Peyer's patch (tissue), 4 donors: ENCODE measurements at regions not wholly inside any gene's neighbourhood (a gene's known extent, or its start where the extent isn't known, plus 50 kb on each side); places are given as distances from the start of the nearest gene placed in this dataset.

Experiments
- DNase-seq, 3 donors: peaks; one replicate each; pipeline ENCODE4 v3.0.0-alpha.2; 2017 to 2019
- H3K27ac ChIP-seq, 4 donors: fragments of 200-600 bp; sonication (generic); one replicate each; pipeline ENCODE4 v1.5.1; 2016 to 2019
- H3K27me3 ChIP-seq, 2 donors: fragments of 200-600 bp; sonication (generic); one replicate each; pipeline ENCODE4 v1.5.1; 2019
- H3K36me3 ChIP-seq, 3 donors: fragments of 200-600 bp; sonication (generic); one replicate each; pipeline ENCODE4 v1.5.1; 2016 to 2019
- H3K4me1 ChIP-seq, 4 donors: fragments of 200-600 bp; sonication (generic); one replicate each; pipeline ENCODE4 v1.5.1; 2016 to 2019
- H3K4me3 ChIP-seq, 4 donors: fragments of 200-600 bp; sonication (generic); 1 replicate in 3 of 4; 2 replicates in 1 of 4; pipeline ENCODE4 v1.5.1; 2016 to 2019; ENCODE audit warnings: mild to moderate bottlenecking in 1 of 4
- H3K9me3 ChIP-seq, 4 donors: fragments of 200-600 bp; sonication (generic); one replicate each; pipeline ENCODE4 v1.5.1; 2016 to 2019; ENCODE audit warnings: mild to moderate bottlenecking in 1 of 4
- POLR2A ChIP-seq, 2 donors: fragments of 450-650 bp; IDR thresholded peaks; one replicate each; pipeline ENCODE4 v1.5.1; 2017; ENCODE audit warnings: antibody characterized with exemption in 2 of 2, mild to moderate bottlenecking in 2 of 2, moderate library complexity in 2 of 2
- TF ChIP-seq, protein P1 (sequence below), 6 experiments: fragments of 450-650 bp in 4 of 6; fragments of 200-600 bp in 2 of 6; sonication (generic) in 1 of 6; IDR thresholded peaks; one replicate each; pipeline ENCODE4 v1.5.1; 2017 to 2019; ENCODE audit warnings: antibody characterized with exemption in 6 of 6, mild to moderate bottlenecking in 3 of 6, moderate library complexity in 1 of 6

DNA sequence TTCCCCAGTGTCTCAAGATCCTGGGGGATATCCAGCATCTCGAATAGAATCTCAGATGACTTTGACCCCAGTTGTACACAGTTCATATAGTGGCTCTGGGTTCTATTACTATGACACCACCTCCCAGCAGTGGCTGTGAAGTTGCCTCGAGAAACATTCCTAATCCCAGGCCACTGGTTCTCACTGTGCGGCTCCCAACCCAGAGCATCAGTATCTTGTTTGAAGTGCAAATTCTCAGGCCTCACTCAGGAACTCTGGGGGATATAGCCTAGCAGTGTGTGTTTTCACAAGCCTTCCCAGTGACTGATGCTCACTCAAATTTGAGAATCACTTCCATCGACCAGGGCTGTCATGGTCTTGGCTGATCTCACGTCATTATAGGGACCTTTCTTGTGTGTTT, 69.3 kb upstream of the IGF1 start:
- DNase-seq: no peak
- Histone ChIP-seq H3K36me3 (no peaks in the 10 kb centered on the region), H3K9me3 (no peaks in the 10 kb centered on the region), H3K27ac (no peak overlapping the region), H3K4me1 (no peaks in the 10 kb centered on the region), H3K4me3 (no peak overlapping the region), H3K27me3 (no peaks in the 10 kb centered on the region)
- TF ChIP-seq POLR2A (IDR thresholded peaks at IDR 0.05): no peak
- TF ChIP-seq, protein P1, sequence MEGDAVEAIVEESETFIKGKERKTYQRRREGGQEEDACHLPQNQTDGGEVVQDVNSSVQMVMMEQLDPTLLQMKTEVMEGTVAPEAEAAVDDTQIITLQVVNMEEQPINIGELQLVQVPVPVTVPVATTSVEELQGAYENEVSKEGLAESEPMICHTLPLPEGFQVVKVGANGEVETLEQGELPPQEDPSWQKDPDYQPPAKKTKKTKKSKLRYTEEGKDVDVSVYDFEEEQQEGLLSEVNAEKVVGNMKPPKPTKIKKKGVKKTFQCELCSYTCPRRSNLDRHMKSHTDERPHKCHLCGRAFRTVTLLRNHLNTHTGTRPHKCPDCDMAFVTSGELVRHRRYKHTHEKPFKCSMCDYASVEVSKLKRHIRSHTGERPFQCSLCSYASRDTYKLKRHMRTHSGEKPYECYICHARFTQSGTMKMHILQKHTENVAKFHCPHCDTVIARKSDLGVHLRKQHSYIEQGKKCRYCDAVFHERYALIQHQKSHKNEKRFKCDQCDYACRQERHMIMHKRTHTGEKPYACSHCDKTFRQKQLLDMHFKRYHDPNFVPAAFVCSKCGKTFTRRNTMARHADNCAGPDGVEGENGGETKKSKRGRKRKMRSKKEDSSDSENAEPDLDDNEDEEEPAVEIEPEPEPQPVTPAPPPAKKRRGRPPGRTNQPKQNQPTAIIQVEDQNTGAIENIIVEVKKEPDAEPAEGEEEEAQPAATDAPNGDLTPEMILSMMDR (IDR thresholded peaks at IDR 0.05): no peak

- H3K36me3 ChIP-seq: no peaks in the 10 kb centered on the region
- H3K27ac ChIP-seq: no peak overlapping the region
- no peak for DNase-seq
Measured at GRCh38 chr12:102548543-102548942, 68.2 kb upstream of the IGF1 start.

DNA sequence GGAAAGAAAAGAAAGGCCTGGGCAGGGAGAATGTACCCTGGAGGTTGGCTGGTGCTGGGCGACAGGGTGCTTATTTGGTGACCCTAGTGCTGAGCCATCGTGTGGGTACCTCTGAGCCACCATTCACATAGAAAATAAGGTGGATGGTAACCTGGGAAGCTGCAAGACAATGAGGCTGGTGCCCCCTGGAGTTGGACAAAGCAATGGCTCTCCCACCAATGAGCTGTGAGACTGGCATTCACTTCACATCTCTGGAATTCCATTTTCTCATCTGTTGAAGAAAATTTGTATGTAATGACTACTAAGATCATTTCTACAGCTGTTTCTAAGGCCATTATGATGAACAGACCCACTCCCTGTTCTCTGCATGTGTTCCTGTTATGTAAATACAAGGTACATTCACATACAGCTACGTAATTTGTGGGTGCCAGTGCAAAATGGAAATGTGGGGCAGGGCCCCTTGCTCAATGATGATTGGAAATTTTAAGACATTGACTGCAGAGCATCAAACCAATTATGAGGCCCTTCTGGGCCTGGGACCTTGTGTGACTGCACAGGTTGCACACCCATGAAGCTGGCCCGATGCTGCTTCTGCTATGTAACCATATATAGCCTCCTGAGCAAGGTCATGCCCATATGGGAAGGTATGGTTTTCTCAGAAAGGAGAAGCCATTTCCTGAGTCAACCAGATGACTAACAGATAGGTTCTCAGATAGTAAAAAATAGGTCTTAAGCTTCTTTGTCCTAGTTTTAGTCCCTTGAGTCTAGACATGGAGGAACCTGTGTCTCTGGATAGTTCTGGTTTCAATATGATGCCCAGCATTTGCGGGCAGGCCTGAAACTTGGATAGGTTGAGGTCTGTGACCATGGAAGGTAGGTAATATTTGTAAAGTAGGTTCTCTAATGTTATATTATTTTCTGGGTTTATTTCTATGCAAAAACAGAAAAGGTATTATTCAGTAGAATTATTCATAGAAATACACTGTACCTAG, 63.4 kb upstream of the IGF1 start:
- TF ChIP-seq, protein P1 (IDR thresholded peaks at IDR 0.05): peak in 1 of 6 experiments; percentile 10
- no peak for TF ChIP-seq POLR2A (IDR thresholded peaks at IDR 0.05)
- no peak overlapping the region for H3K4me3 ChIP-seq
- H3K4me1 ChIP-seq: no peaks in the 10 kb centered on the region
- no peaks in the 10 kb centered on the region for H3K27me3 ChIP-seq
- no peak overlapping the region for H3K27ac ChIP-seq
- H3K36me3 ChIP-seq: no peaks in the 10 kb centered on the region
- DNase-seq: no peak
- H3K9me3 ChIP-seq: no peaks in the 10 kb centered on the region

More at GRCh38 chr12:102548543-102548942, 68.2 kb upstream of the IGF1 start:
- H3K27me3 ChIP-seq: no peaks in the 10 kb centered on the region
- H3K9me3 ChIP-seq: no peaks in the 10 kb centered on the region
- no peaks in the 10 kb centered on the region for H3K4me1 ChIP-seq
- TF ChIP-seq, protein P1 (IDR thresholded peaks at IDR 0.05): no peak
- TF ChIP-seq POLR2A (IDR thresholded peaks at IDR 0.05): no peak
- H3K4me3 ChIP-seq: no peak overlapping the region

- Histone ChIP-seq H3K4me3 (no peak overlapping the region), H3K9me3 (no peaks in the 10 kb centered on the region), H3K27me3 (no peaks in the 10 kb centered on the region), H3K27ac (no peak overlapping the region), H3K36me3 (no peaks in the 10 kb centered on the region), H3K4me1 (no peaks in the 10 kb centered on the region)
- TF ChIP-seq POLR2A (IDR thresholded peaks at IDR 0.05): no peak
- TF ChIP-seq, protein P1 (IDR thresholded peaks at IDR 0.05): no peak
- DNase-seq: no peak
Measured at GRCh38 chr12:102542816-102543440, 62.6 kb upstream of the IGF1 start.

- H3K4me3 ChIP-seq: no peak overlapping the region
- no peaks in the 10 kb centered on the region for H3K36me3 ChIP-seq
- no peak for DNase-seq
- no peaks in the 10 kb centered on the region for H3K9me3 ChIP-seq
- no peak overlapping the region for H3K27ac ChIP-seq
- no peaks in the 10 kb centered on the region for H3K27me3 ChIP-seq
- H3K4me1 ChIP-seq: no peaks in the 10 kb centered on the region
- TF ChIP-seq POLR2A (IDR thresholded peaks at IDR 0.05): no peak
- TF ChIP-seq, protein P1 (IDR thresholded peaks at IDR 0.05): no peak
Measured at GRCh38 chr12:102540815-102541385, 60.5 kb upstream of the IGF1 start.
